NCI-H748 (cell line): ENCODE measurements at regions not wholly inside any gene's neighbourhood (a gene's known extent, or its start where the extent isn't known, plus 50 kb on each side); places are given as distances from the start of the nearest gene placed in this dataset.
A peak's percentile ranks its signal among the peaks of the same experiment; 100 is the strongest.
"Not testable (repeated sequence)": the region's sequence is repeated elsewhere in the genome, so short reads cannot be mapped to it uniquely, and the experiment has no call there.

ENCODE experiments used
- DNase-seq: peaks from one replicate; lab custom pipeline; 2025; ENCODE audit not compliant: unreplicated experiment; lab: John Stamatoyannopoulos, UW

GRCh38 chr21:14686466-14687267 lies 140.6 kb upstream of the SAMSN1 start:
- DNase-seq = peak; percentile 2

GRCh38 chr21:14685568-14685967 lies 139.5 kb upstream of the SAMSN1 start:
- DNase-seq = no peak

- no peak for DNase-seq
Observed at GRCh38 chr21:14684071-14684470, 138.0 kb upstream of the SAMSN1 start.

- no peak for DNase-seq
Observed at GRCh38 chr21:14683063-14683462, 136.9 kb upstream of the SAMSN1 start.

GRCh38 chr21:14678973-14679574 lies 133.0 kb upstream of the SAMSN1 start:
- no peak for DNase-seq

- DNase-seq = no peak
Observed at GRCh38 chr21:14677639-14678179, 131.6 kb upstream of the SAMSN1 start.

GRCh38 chr21:14677013-14677412 lies 130.9 kb upstream of the SAMSN1 start:
- DNase-seq = no peak

GRCh38 chr21:14675774-14676530 lies 129.8 kb upstream of the SAMSN1 start:
- DNase-seq = no peak

GRCh38 chr21:14673649-14674048 lies 127.5 kb upstream of the SAMSN1 start:
- DNase-seq = no peak

GRCh38 chr21:14672466-14672865 lies 126.4 kb upstream of the SAMSN1 start:
- DNase-seq = no peak

- DNase-seq = no peak
Observed at GRCh38 chr21:14670409-14670808, 124.3 kb upstream of the SAMSN1 start.

GRCh38 chr21:14669092-14669491 lies 123.0 kb upstream of the SAMSN1 start:
- DNase-seq = not testable (repeated sequence)

GRCh38 chr21:14657241-14658008 lies 111.3 kb upstream of the SAMSN1 start:
- no peak for DNase-seq

GRCh38 chr21:14646893-14647292 lies 100.8 kb upstream of the SAMSN1 start:
- no peak for DNase-seq

- DNase-seq = no peak
Observed at GRCh38 chr21:14645702-14646101, 99.6 kb upstream of the SAMSN1 start.

GRCh38 chr21:14632359-14632758 lies 86.2 kb upstream of the SAMSN1 start:
- no peak for DNase-seq

- no peak for DNase-seq
Observed at GRCh38 chr21:14630556-14631069, 84.5 kb upstream of the SAMSN1 start.

- no peak for DNase-seq
Observed at GRCh38 chr21:14629461-14629860, 83.3 kb upstream of the SAMSN1 start.

- not testable (repeated sequence) for DNase-seq
Observed at GRCh38 chr21:14623079-14623478, 77.0 kb upstream of the SAMSN1 start.

GRCh38 chr21:14620152-14620551 lies 74.0 kb upstream of the SAMSN1 start:
- no peak for DNase-seq

GRCh38 chr21:14617871-14618270 lies 71.8 kb upstream of the SAMSN1 start:
- DNase-seq = no peak
